ENCODE measurements at regions not wholly inside any gene's neighbourhood (a gene's known extent, or its start where the extent isn't known, plus 50 kb on each side); places are given as distances from the start of the nearest gene placed in this dataset.

- H3K4me1 ChIP-seq (ENCODE audit: control insufficient read depth in 1 of 2, low read depth in 2 of 2), result no peaks in the 10 kb centered on the region
- DNase-seq (ENCODE audit: low spot score) (no peak), ATAC-seq (ENCODE audit: insufficient number of reproducible peaks, low FRiP score, low read depth) (no peak)
- TF ChIP-seq, protein P1, sequence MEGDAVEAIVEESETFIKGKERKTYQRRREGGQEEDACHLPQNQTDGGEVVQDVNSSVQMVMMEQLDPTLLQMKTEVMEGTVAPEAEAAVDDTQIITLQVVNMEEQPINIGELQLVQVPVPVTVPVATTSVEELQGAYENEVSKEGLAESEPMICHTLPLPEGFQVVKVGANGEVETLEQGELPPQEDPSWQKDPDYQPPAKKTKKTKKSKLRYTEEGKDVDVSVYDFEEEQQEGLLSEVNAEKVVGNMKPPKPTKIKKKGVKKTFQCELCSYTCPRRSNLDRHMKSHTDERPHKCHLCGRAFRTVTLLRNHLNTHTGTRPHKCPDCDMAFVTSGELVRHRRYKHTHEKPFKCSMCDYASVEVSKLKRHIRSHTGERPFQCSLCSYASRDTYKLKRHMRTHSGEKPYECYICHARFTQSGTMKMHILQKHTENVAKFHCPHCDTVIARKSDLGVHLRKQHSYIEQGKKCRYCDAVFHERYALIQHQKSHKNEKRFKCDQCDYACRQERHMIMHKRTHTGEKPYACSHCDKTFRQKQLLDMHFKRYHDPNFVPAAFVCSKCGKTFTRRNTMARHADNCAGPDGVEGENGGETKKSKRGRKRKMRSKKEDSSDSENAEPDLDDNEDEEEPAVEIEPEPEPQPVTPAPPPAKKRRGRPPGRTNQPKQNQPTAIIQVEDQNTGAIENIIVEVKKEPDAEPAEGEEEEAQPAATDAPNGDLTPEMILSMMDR (IDR thresholded peaks at IDR 0.05), result no peak
- H3K9me3 ChIP-seq, result no peaks in the 10 kb centered on the region
- no peak overlapping the region for H3K27ac ChIP-seq
- H3K4me3 ChIP-seq, result no peak overlapping the region
- H3K27me3 ChIP-seq (replicated peaks; ENCODE audit: insufficient read depth), result no peaks in the 10 kb centered on the region
- H3K36me3 ChIP-seq, result no peaks in the 10 kb centered on the region
Observed at GRCh38 chr18:67250776-67251424, 265.6 kb downstream of the DSEL start.

DNA sequence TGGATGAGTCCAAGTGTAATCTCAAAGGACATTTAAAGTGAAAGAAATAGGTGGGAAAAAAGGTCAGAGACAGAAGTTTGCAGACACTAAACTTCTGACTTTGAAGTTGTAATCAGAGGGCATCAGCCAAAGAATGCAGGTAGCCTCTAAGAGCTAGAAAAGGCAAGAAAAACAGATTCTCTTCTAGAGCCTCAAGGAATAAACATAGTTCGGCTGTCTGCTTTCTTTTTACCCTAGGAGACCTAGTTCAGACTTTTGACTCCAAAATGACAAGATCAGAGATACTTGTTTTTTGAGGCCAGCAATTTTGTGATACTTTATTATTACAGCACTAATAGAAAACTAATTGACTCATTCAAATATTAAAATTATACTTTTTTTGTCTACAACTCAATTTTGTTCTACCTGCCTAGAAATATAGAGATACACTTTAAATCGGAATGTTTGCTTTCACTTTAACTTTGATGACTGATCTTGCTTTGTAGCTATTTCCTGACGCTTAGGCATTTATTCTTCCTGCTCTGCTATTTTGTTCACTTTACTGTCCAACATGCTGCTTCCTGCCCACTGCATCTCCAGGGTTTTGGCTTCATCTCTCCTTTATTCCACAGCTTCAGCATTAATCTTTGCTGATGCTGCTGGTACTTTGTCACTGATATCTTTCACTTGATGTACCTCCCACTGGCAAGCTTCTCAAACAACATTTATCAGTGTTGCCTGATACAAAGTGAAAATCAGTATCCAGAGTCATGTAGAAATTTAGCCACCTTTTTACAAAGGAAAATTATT lies 272.5 kb downstream of the DSEL start:
- peak overlapping the region; percentile 57 for H3K4me3 ChIP-seq
- TF ChIP-seq, protein P1 (IDR thresholded peaks at IDR 0.05), result no peak
- ATAC-seq (ENCODE audit: insufficient number of reproducible peaks, low FRiP score, low read depth) (no peak), DNase-seq (ENCODE audit: low spot score) (no peak)
- H3K9me3 ChIP-seq, result no peaks in the 10 kb centered on the region
- H3K4me1 ChIP-seq (ENCODE audit: control insufficient read depth in 1 of 2, low read depth in 2 of 2), result peaks cover 3 to 12% of the 10 kb centered on the region in 2 donors
- no peaks in the 10 kb centered on the region for H3K36me3 ChIP-seq
- no peaks in the 10 kb centered on the region for H3K27me3 ChIP-seq (replicated peaks; ENCODE audit: insufficient read depth)
- no peak overlapping the region for H3K27ac ChIP-seq

- ATAC-seq (ENCODE audit: insufficient number of reproducible peaks, low FRiP score, low read depth) (no peak), DNase-seq (ENCODE audit: low spot score) (no peak)
- Histone ChIP-seq H3K4me1 (ENCODE audit: control insufficient read depth in 1 of 2, low read depth in 2 of 2) (peaks cover 3 to 12% of the 10 kb centered on the region in 2 donors), H3K27me3 (replicated peaks; ENCODE audit: insufficient read depth) (no peaks in the 10 kb centered on the region), H3K9me3 (no peaks in the 10 kb centered on the region), H3K4me3 (no peak overlapping the region), H3K27ac (no peak overlapping the region), H3K36me3 (no peaks in the 10 kb centered on the region)
- TF ChIP-seq, protein P1 (IDR thresholded peaks at IDR 0.05), result no peak
Observed at GRCh38 chr18:67242001-67242400, 274.5 kb downstream of the DSEL start.

DNA sequence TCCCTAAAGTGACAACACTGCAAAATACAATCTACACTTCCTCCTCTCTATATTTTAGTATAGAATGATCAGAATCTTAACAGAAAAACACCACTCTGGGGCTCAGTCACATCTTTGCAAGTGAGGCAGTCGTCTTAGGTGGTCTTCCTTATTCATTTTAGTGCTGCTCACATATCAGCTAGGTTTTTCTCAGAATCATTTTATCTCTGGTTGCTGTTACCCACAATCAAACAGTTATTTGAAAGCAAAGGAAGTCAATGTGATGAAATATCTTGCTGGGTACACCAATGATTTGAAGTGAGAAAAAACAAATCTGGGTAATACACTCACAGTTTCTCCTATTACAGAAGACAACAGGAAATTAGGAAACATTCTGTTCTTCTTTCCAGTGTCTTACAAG lies 275.2 kb downstream of the DSEL start:
- Histone ChIP-seq H3K27ac (no peak overlapping the region), H3K27me3 (replicated peaks; ENCODE audit: insufficient read depth) (no peaks in the 10 kb centered on the region), H3K4me3 (no peak overlapping the region), H3K9me3 (no peaks in the 10 kb centered on the region), H3K36me3 (no peaks in the 10 kb centered on the region), H3K4me1 (ENCODE audit: control insufficient read depth in 1 of 2, low read depth in 2 of 2) (peaks cover 3 to 12% of the 10 kb centered on the region in 2 donors)
- ATAC-seq (ENCODE audit: insufficient number of reproducible peaks, low FRiP score, low read depth) (no peak), DNase-seq (ENCODE audit: low spot score) (no peak)
- TF ChIP-seq, protein P1 (IDR thresholded peaks at IDR 0.05), result no peak

- TF ChIP-seq, protein P1 (IDR thresholded peaks at IDR 0.05), result no peak
Observed at GRCh38 chr18:67239826-67240225, 276.7 kb downstream of the DSEL start.

More at GRCh38 chr18:67239826-67240225, 276.7 kb downstream of the DSEL start:
- Histone ChIP-seq H3K36me3 (no peaks in the 10 kb centered on the region), H3K9me3 (no peaks in the 10 kb centered on the region), H3K27me3 (replicated peaks; ENCODE audit: insufficient read depth) (no peaks in the 10 kb centered on the region), H3K27ac (no peak overlapping the region), H3K4me1 (ENCODE audit: control insufficient read depth in 1 of 2, low read depth in 2 of 2) (peaks cover 3 to 12% of the 10 kb centered on the region in 2 donors), H3K4me3 (no peak overlapping the region)
- ATAC-seq (ENCODE audit: insufficient number of reproducible peaks, low FRiP score, low read depth), result no peak
- DNase-seq (ENCODE audit: low spot score), result no peak

Measured in thoracic aorta (tissue), 2 donors.